Chondrocyte (in vitro differentiated cells): ENCODE measurements at regions not wholly inside any gene's neighbourhood (a gene's known extent, or its start where the extent isn't known, plus 50 kb on each side); places are given as distances from the start of the nearest gene placed in this dataset.

Experiments used
- DNase-seq: peaks from one replicate; pipeline ENCODE4 v3.0.0; 2021; ENCODE audit warnings: mixed read lengths, low spot score
- H3K27ac Mint-ChIP-seq: one replicate; pipeline ENCODE4 v1.8.0; 2021; ENCODE audit warnings: mild to moderate bottlenecking, moderate library complexity, mixed read lengths; ENCODE audit not compliant: unreplicated experiment
- H3K27me3 Mint-ChIP-seq: 2 replicates; pipeline ENCODE4 v1.8.0; 2021; ENCODE audit warnings: low read depth, mixed read lengths
- H3K36me3 Mint-ChIP-seq: 2 replicates; pipeline ENCODE4 v1.8.0; 2021; ENCODE audit warnings: low read depth, mixed read lengths
- H3K4me1 Mint-ChIP-seq: 2 replicates; pipeline ENCODE4 v1.8.0; 2021; ENCODE audit warnings: low read depth, mild to moderate bottlenecking, mixed read lengths
- H3K4me3 Mint-ChIP-seq: one replicate; pipeline ENCODE4 v1.8.0; 2021; ENCODE audit warnings: mild to moderate bottlenecking, moderate library complexity, mixed read lengths; ENCODE audit not compliant: unreplicated experiment
- H3K9me3 Mint-ChIP-seq: 2 replicates; pipeline ENCODE4 v1.8.0; 2021; ENCODE audit warnings: low read depth, mixed read lengths
- TF ChIP-seq, protein P1 (sequence below): fragments of 200-600 bp; sonication (generic); IDR thresholded peaks from 2 replicates; pipeline ENCODE4 v1.5.0; 2021; ENCODE audit warnings: antibody characterized with exemption, mild to moderate bottlenecking, moderate library complexity

GRCh38 chr3:117084739-117085270 lies 375.2 kb downstream of the TUSC7 start:
- Mint-ChIP-seq H3K36me3 (no peaks in the 10 kb centered on the region), H3K27ac (no peak overlapping the region), H3K4me1 (no peaks in the 10 kb centered on the region), H3K27me3 (peaks cover 8% of the 10 kb centered on the region), H3K9me3 (peaks cover 2% of the 10 kb centered on the region), H3K4me3 (no peak overlapping the region)
- no peak for DNase-seq
- TF ChIP-seq, protein P1, sequence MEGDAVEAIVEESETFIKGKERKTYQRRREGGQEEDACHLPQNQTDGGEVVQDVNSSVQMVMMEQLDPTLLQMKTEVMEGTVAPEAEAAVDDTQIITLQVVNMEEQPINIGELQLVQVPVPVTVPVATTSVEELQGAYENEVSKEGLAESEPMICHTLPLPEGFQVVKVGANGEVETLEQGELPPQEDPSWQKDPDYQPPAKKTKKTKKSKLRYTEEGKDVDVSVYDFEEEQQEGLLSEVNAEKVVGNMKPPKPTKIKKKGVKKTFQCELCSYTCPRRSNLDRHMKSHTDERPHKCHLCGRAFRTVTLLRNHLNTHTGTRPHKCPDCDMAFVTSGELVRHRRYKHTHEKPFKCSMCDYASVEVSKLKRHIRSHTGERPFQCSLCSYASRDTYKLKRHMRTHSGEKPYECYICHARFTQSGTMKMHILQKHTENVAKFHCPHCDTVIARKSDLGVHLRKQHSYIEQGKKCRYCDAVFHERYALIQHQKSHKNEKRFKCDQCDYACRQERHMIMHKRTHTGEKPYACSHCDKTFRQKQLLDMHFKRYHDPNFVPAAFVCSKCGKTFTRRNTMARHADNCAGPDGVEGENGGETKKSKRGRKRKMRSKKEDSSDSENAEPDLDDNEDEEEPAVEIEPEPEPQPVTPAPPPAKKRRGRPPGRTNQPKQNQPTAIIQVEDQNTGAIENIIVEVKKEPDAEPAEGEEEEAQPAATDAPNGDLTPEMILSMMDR: no peak

- Mint-ChIP-seq H3K36me3 (no peaks in the 10 kb centered on the region), H3K9me3 (peaks cover 3% of the 10 kb centered on the region), H3K27me3 (no peaks in the 10 kb centered on the region), H3K4me3 (no peak overlapping the region), H3K4me1 (no peaks in the 10 kb centered on the region), H3K27ac (no peak overlapping the region)
- TF ChIP-seq, protein P1: no peak
- no peak for DNase-seq
These were observed 382.1 kb downstream of the TUSC7 start for GRCh38 chr3:117091676-117092075.

DNA sequence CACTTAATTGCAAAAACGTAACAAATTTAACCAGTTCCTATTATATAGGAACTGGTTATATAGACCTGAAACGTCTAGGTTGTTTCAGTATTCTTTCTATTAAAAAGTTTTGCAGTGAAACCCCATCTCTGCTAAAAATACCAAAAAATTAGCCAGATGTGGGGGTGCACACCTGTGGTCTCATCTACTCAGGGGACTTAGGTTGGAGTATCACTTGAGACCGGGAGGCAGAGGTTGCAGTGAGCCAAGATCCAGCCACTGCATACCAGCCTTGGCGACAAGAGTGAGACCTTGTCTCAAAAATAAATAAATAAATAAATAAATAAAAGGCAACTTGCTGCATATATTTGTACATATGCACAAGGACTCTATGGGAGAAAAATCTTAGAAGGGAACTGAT lies 387.0 kb downstream of the TUSC7 start:
- Mint-ChIP-seq H3K4me1 (no peaks in the 10 kb centered on the region), H3K36me3 (no peaks in the 10 kb centered on the region), H3K9me3 (no peaks in the 10 kb centered on the region), H3K4me3 (no peak overlapping the region), H3K27ac (no peak overlapping the region), H3K27me3 (no peaks in the 10 kb centered on the region)
- no peak for DNase-seq
- TF ChIP-seq, protein P1: no peak

DNA sequence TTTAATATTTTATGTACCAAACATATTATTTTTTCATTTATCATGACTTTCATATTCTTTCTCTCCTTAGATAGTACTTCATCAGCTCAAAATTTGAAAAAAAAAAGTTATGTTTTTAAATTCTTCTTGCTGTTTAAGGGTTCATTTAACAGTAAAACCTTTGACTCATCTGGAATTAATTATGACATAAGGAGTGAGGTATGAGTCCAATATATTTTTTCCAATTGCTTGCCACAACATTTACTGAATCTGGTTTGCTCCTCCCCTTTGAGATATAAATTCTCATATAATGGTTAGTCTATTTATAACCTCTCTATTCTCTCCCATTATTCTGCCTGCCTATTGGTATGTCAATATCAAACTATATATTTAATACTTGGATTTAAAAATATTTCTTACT lies 387.8 kb downstream of the TUSC7 start:
- Mint-ChIP-seq H3K27ac (no peak overlapping the region), H3K4me1 (no peaks in the 10 kb centered on the region), H3K9me3 (no peaks in the 10 kb centered on the region), H3K4me3 (no peak overlapping the region), H3K27me3 (no peaks in the 10 kb centered on the region), H3K36me3 (no peaks in the 10 kb centered on the region)
- DNase-seq: no peak
- TF ChIP-seq, protein P1: no peak

DNA sequence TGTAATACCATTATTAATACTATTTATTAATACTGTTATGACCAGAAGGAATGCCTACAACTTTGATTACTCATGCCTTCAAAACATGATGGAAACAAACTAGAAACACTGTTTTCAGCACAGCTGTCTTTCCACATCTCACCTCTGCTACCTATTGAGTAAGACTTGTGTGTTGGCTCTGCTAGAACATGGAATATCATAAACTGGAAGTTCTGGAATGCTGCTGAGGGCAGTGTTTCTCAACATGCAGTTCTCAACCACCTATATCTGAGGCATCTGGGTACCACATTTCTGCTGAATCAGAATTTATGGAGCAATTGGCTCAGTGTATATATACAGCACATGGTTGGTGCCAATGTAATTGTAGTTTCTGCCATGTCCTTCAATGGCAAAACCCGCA lies 392.1 kb downstream of the TUSC7 start:
- no peak overlapping the region for H3K27ac Mint-ChIP-seq
- no peaks in the 10 kb centered on the region for H3K27me3 Mint-ChIP-seq
- no peak for DNase-seq
- H3K4me1 Mint-ChIP-seq: peaks cover 26% of the 10 kb centered on the region
- H3K36me3 Mint-ChIP-seq: no peaks in the 10 kb centered on the region
- H3K9me3 Mint-ChIP-seq: peaks cover 8% of the 10 kb centered on the region
- H3K4me3 Mint-ChIP-seq: no peak overlapping the region
- TF ChIP-seq, protein P1: no peak
